Neural progenitor cell (in vitro differentiated cells): ENCODE measurements at regions not wholly inside any gene's neighbourhood (a gene's known extent, or its start where the extent isn't known, plus 50 kb on each side); places are given as distances from the start of the nearest gene placed in this dataset.
A peak's percentile ranks its signal among the peaks of the same experiment; 100 is the strongest.

Experiments
- DNase-seq: peaks from one replicate; pipeline ENCODE4 v3.0.0-alpha.2; 2016; ENCODE audit warnings: low spot score
- H2AFZ ChIP-seq: fragments of 200-600 bp; sonication (generic); replicated peaks from 2 replicates; pipeline ENCODE4 v1.6.1; 2016; ENCODE audit warnings: antibody characterized with exemption
- H3F3A ChIP-seq: fragments of 200-600 bp; sonication (generic); 2 replicates; pipeline ENCODE4 v1.6.1; 2016; ENCODE audit warnings: antibody characterized with exemption, low read depth
- H3K27ac ChIP-seq: fragments of 200-600 bp; sonication (generic); 2 replicates; pipeline ENCODE4 v1.5.1; 2016; ENCODE audit warnings: mild to moderate bottlenecking
- H3K27me3 ChIP-seq: fragments of 200-600 bp; sonication (generic); 2 replicates; pipeline ENCODE4 v1.6.1; 2016; ENCODE audit warnings: mild to moderate bottlenecking, moderate library complexity
- H3K36me3 ChIP-seq: fragments of 200-600 bp; sonication (generic); 2 replicates; pipeline ENCODE4 v1.5.1; 2016
- H3K4me1 ChIP-seq: fragments of 200-600 bp; sonication (generic); 2 replicates; pipeline ENCODE4 v1.6.1; 2016; ENCODE audit warnings: mixed run types
- H3K4me2 ChIP-seq: fragments of 200-600 bp; sonication (generic); 2 replicates; pipeline ENCODE4 v1.6.1; 2016
- H3K4me3 ChIP-seq: fragments of 200-600 bp; sonication (generic); 2 replicates; pipeline ENCODE4 v1.5.1; 2016
- H3K79me2 ChIP-seq: fragments of 200-600 bp; sonication (generic); 2 replicates; pipeline ENCODE4 v1.6.1; 2016; ENCODE audit warnings: low read depth
- H3K9ac ChIP-seq: fragments of 200-600 bp; sonication (generic); 2 replicates; pipeline ENCODE4 v1.6.1; 2016
- H3K9me3 ChIP-seq: fragments of 200-600 bp; sonication (generic); 2 replicates; pipeline ENCODE4 v1.5.1; 2016; ENCODE audit warnings: low read depth
- H4K20me1 ChIP-seq: fragments of 200-600 bp; sonication (generic); 2 replicates; pipeline ENCODE4 v1.6.1; 2016; ENCODE audit warnings: low read depth
- H3K27ac Mint-ChIP-seq: 3 replicates; pipeline ENCODE4 v1.8.0; 2021; ENCODE audit warnings: mixed read lengths
- H3K27me3 Mint-ChIP-seq: 2 replicates; pipeline ENCODE4 v1.8.0; 2022; ENCODE audit warnings: low read depth, mild to moderate bottlenecking, inconsistent platforms, moderate library complexity, mixed read lengths; ENCODE audit not compliant: insufficient read depth
- H3K36me3 Mint-ChIP-seq: 3 replicates; pipeline ENCODE4 v1.8.0; 2021; ENCODE audit warnings: mixed read lengths
- H3K4me1 Mint-ChIP-seq: 3 replicates; pipeline ENCODE4 v1.8.0; 2021; ENCODE audit warnings: mixed read lengths
- H3K4me3 Mint-ChIP-seq: 3 replicates; pipeline ENCODE4 v1.8.0; 2021; ENCODE audit warnings: mild to moderate bottlenecking, moderate library complexity, mixed read lengths
- H3K9me3 Mint-ChIP-seq: 3 replicates; pipeline ENCODE4 v1.8.0; 2020; ENCODE audit warnings: mixed read lengths
- EZH2 ChIP-seq: fragments of 200-600 bp; sonication (generic); IDR thresholded peaks from 2 replicates; pipeline ENCODE4 v1.6.1; 2017; ENCODE audit warnings: antibody characterized with exemption, mild to moderate bottlenecking, moderate library complexity
- EZH2phosphoT487 ChIP-seq: fragments of 200-600 bp; sonication (generic); IDR thresholded peaks from 2 replicates; pipeline ENCODE4 v1.6.1; 2017; ENCODE audit warnings: antibody characterized with exemption
- TF ChIP-seq, protein P1 (sequence below): fragments of 200-600 bp; sonication (generic); IDR thresholded peaks from 2 replicates; pipeline ENCODE4 v1.5.1; 2017; ENCODE audit warnings: antibody characterized with exemption, mild to moderate bottlenecking

DNA sequence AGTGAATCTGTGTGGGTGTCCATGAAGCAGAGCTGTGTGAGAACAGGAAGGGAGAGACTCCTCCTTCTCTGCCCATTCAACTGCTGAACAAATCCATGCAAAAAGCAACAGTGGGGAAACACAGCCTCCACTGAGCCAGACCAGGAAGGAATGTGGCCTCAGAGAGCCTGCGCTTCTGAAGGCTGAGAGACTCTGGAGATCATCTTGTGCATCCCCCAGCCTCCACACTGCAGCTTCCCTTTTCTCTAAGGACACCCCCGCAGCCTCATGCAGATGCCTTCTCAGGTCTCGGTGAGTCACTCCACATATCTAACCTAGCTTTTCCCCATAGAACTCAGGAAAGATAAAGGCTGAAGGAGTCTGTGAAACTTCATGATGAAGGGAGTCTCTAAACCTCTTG lies 402.9 kb downstream of the TNS1 start:
- Mint-ChIP-seq H3K4me1 (peaks cover 20% of the 10 kb centered on the region), H3K27ac (no peak overlapping the region), H3K9me3 (no peaks in the 10 kb centered on the region), H3K27me3 (peaks cover 5% of the 10 kb centered on the region), H3K36me3 (no peaks in the 10 kb centered on the region), H3K4me3 (no peak overlapping the region)
- Histone ChIP-seq H3K9ac (no peak overlapping the region), H3K4me1 (no peaks in the 10 kb centered on the region), H3K4me2 (no peak overlapping the region), H4K20me1 (no peaks in the 10 kb centered on the region), H3K27ac (no peak overlapping the region), H3K4me3 (no peak overlapping the region), H3K9me3 (no peaks in the 10 kb centered on the region), H2AFZ (no peak overlapping the region), H3K36me3 (no peaks in the 10 kb centered on the region), H3F3A (no peaks in the 10 kb centered on the region), H3K27me3 (no peaks in the 10 kb centered on the region), H3K79me2 (no peaks in the 10 kb centered on the region)
- no peak for TF ChIP-seq EZH2phosphoT487
- TF ChIP-seq, protein P1, sequence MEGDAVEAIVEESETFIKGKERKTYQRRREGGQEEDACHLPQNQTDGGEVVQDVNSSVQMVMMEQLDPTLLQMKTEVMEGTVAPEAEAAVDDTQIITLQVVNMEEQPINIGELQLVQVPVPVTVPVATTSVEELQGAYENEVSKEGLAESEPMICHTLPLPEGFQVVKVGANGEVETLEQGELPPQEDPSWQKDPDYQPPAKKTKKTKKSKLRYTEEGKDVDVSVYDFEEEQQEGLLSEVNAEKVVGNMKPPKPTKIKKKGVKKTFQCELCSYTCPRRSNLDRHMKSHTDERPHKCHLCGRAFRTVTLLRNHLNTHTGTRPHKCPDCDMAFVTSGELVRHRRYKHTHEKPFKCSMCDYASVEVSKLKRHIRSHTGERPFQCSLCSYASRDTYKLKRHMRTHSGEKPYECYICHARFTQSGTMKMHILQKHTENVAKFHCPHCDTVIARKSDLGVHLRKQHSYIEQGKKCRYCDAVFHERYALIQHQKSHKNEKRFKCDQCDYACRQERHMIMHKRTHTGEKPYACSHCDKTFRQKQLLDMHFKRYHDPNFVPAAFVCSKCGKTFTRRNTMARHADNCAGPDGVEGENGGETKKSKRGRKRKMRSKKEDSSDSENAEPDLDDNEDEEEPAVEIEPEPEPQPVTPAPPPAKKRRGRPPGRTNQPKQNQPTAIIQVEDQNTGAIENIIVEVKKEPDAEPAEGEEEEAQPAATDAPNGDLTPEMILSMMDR = no peak
- no peak for TF ChIP-seq EZH2
- no peak for DNase-seq

DNA sequence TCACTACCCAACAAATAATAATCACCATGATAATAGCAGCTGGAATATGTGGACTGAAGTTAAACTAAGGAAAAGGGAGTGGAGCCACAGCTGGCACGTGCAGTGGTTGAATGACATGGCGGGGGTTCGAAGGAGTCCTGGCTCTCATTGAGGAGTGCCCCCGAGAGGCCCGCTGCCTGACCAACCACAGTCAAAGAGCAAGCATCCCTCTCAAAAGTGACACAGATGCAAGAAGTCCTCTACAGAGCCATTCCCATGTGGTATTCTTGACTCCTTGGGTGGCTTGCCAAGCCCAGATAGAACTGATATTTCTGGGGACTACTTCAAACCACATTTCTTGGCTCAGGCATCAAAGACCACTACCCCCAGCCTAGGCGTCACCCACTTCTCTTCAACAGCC lies 405.1 kb downstream of the TNS1 start:
- no peak overlapping the region for H3K27ac Mint-ChIP-seq
- no peaks in the 10 kb centered on the region for H3K79me2 ChIP-seq
- H3F3A ChIP-seq = no peaks in the 10 kb centered on the region
- no peak overlapping the region for H3K9ac ChIP-seq
- H3K9me3 ChIP-seq = no peaks in the 10 kb centered on the region
- H3K27me3 Mint-ChIP-seq = peaks cover 5% of the 10 kb centered on the region
- H3K27me3 ChIP-seq = no peaks in the 10 kb centered on the region
- H3K4me3 ChIP-seq = no peak overlapping the region
- H3K9me3 Mint-ChIP-seq = no peaks in the 10 kb centered on the region
- H3K4me1 Mint-ChIP-seq = peaks cover 27% of the 10 kb centered on the region
- H4K20me1 ChIP-seq = no peaks in the 10 kb centered on the region
- H3K4me1 ChIP-seq = no peaks in the 10 kb centered on the region
- H2AFZ ChIP-seq = no peak overlapping the region
- H3K36me3 ChIP-seq = no peaks in the 10 kb centered on the region
- no peak overlapping the region for H3K4me3 Mint-ChIP-seq
- no peak overlapping the region for H3K4me2 ChIP-seq
- TF ChIP-seq, protein P1 = no peak
- TF ChIP-seq EZH2phosphoT487 = no peak
- no peak for TF ChIP-seq EZH2
- no peaks in the 10 kb centered on the region for H3K36me3 Mint-ChIP-seq
- H3K27ac ChIP-seq = no peak overlapping the region
- no peak for DNase-seq

- H3K36me3 Mint-ChIP-seq = no peaks in the 10 kb centered on the region
- H3F3A ChIP-seq = no peaks in the 10 kb centered on the region
- H3K4me2 ChIP-seq = no peak overlapping the region
- H3K4me1 Mint-ChIP-seq = peaks cover 27% of the 10 kb centered on the region
- no peaks in the 10 kb centered on the region for H3K27me3 ChIP-seq
- H3K4me1 ChIP-seq = no peaks in the 10 kb centered on the region
- peak overlapping the region; percentile 30 for H3K27ac Mint-ChIP-seq
- TF ChIP-seq EZH2 (no peak), EZH2phosphoT487 (no peak)
- no peaks in the 10 kb centered on the region for H3K9me3 Mint-ChIP-seq
- no peaks in the 10 kb centered on the region for H3K36me3 ChIP-seq
- H3K4me3 Mint-ChIP-seq = no peak overlapping the region
- H3K9me3 ChIP-seq = no peaks in the 10 kb centered on the region
- H3K27me3 Mint-ChIP-seq = peaks cover 5% of the 10 kb centered on the region
- H3K9ac ChIP-seq = no peak overlapping the region
- no peak overlapping the region for H3K27ac ChIP-seq
- H3K4me3 ChIP-seq = no peak overlapping the region
- H2AFZ ChIP-seq = no peak overlapping the region
- H3K79me2 ChIP-seq = no peaks in the 10 kb centered on the region
- no peaks in the 10 kb centered on the region for H4K20me1 ChIP-seq
- DNase-seq = no peak
These were observed 405.6 kb downstream of the TNS1 start for GRCh38 chr2:217597145-217597544.

DNA sequence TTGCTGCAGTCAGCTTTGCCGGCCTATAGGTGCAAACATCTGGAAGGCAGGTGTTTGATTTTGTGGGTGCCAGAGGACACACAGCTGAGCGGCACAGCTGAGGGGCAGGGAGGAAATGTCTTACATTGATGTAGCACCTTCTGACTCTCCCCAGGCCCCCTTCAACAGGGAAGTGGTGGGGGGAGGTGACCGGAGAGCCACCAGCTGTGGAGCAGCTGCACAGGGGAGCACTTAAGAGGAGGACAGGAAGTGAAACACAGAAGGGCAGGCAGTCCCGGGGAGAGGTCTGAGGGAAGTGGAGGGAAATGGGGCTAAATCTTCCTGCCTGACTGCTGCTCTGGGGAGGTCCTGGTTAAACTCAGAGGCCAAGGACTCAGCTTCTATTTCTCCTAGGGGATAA lies 409.1 kb downstream of the TNS1 start:
- Mint-ChIP-seq H3K4me1 (peaks cover 27% of the 10 kb centered on the region), H3K4me3 (no peak overlapping the region), H3K27me3 (no peaks in the 10 kb centered on the region), H3K36me3 (peaks cover 2% of the 10 kb centered on the region), H3K27ac (no peak overlapping the region), H3K9me3 (peaks cover 3% of the 10 kb centered on the region)
- Histone ChIP-seq H3K27ac (no peak overlapping the region), H2AFZ (no peak overlapping the region), H3K4me3 (no peak overlapping the region), H3F3A (no peaks in the 10 kb centered on the region), H3K4me2 (no peak overlapping the region), H3K4me1 (no peaks in the 10 kb centered on the region), H3K79me2 (no peaks in the 10 kb centered on the region), H4K20me1 (no peaks in the 10 kb centered on the region), H3K9me3 (no peaks in the 10 kb centered on the region), H3K9ac (no peak overlapping the region), H3K27me3 (no peaks in the 10 kb centered on the region), H3K36me3 (no peaks in the 10 kb centered on the region)
- TF ChIP-seq EZH2phosphoT487 (no peak), EZH2 (no peak)
- TF ChIP-seq, protein P1 = no peak
- DNase-seq = no peak
